ENCODE measurements at regions not wholly inside any gene's neighbourhood (a gene's known extent, or its start where the extent isn't known, plus 50 kb on each side); places are given as distances from the start of the nearest gene placed in this dataset.

- TF ChIP-seq ATF3 (IDR thresholded peaks at IDR 0.05) (no peak), CTCF (IDR thresholded peaks at IDR 0.05; ENCODE audit: low read depth, low read length, missing input control) (no peak), NR2F2 (IDR thresholded peaks at IDR 0.05) (no peak), ZBTB33 (IDR thresholded peaks at IDR 0.05) (no peak), YY1 (IDR thresholded peaks at IDR 0.05) (no peak), RAD21 (IDR thresholded peaks at IDR 0.05) (no peak), GABPA (IDR thresholded peaks at IDR 0.05 in 1 of 2, conservative IDR thresholded peaks at IDR 0.05 in 1 of 2) (no peak), SP1 (IDR thresholded peaks at IDR 0.05) (no peak), MAX (IDR thresholded peaks at IDR 0.05) (no peak)
These were observed 372.7 kb upstream of the KYNU start for GRCh38 chr2:142504754-142505153.
